ENCODE measurements at regions not wholly inside any gene's neighbourhood (a gene's known extent, or its start where the extent isn't known, plus 50 kb on each side); places are given as distances from the start of the nearest gene placed in this dataset.

- TF ChIP-seq CTCF (IDR thresholded peaks at IDR 0.05; ENCODE audit: low read length) (no peak), EZH2 (optimal IDR thresholded peaks at IDR 0.05; ENCODE audit: low read depth, low read length) (no peak), EZH2phosphoT487 (IDR thresholded peaks at IDR 0.05; ENCODE audit: low read length) (no peak)
- H3K4me3 ChIP-seq (ENCODE audit: low read length): no peak overlapping the region
- H3K4me2 ChIP-seq (ENCODE audit: low read depth, low read length): no peak overlapping the region
- no peaks in the 10 kb centered on the region for H4K20me1 ChIP-seq (ENCODE audit: insufficient read depth, low read length)
- no peaks in the 10 kb centered on the region for H3K9me3 ChIP-seq (replicated peaks; ENCODE audit: insufficient read depth, low read length)
- DNase-seq: no peak
- no peaks in the 10 kb centered on the region for H3K79me2 ChIP-seq (ENCODE audit: low read length)
- H3F3A ChIP-seq (ENCODE audit: insufficient read depth, low read length): no peaks in the 10 kb centered on the region
- H3K36me3 ChIP-seq (replicated peaks; ENCODE audit: insufficient read depth, low read length): no peaks in the 10 kb centered on the region
- no peaks in the 10 kb centered on the region for H3K4me1 ChIP-seq (ENCODE audit: low read length)
- H2AFZ ChIP-seq (ENCODE audit: low read length): no peak overlapping the region
- no peak overlapping the region for H3K9ac ChIP-seq (ENCODE audit: low read length)
- H3K27ac ChIP-seq (ENCODE audit: low read length): no peak overlapping the region
- H3K9me2 ChIP-seq (replicated peaks; ENCODE audit: insufficient read depth, low read length): no peaks in the 10 kb centered on the region
- H3K27me3 ChIP-seq (replicated peaks; ENCODE audit: insufficient read depth, low read length): no peaks in the 10 kb centered on the region
Observed at GRCh38 chrX:34881671-34882070, 60.9 kb upstream of the FAM47B start.

GRCh38 chrX:34884817-34885216 is 57.8 kb upstream of the FAM47B start:
- Histone ChIP-seq H3K9ac (ENCODE audit: low read length) (no peak overlapping the region), H3K4me2 (ENCODE audit: low read depth, low read length) (no peak overlapping the region), H3K4me1 (ENCODE audit: low read length) (no peaks in the 10 kb centered on the region), H3K36me3 (replicated peaks; ENCODE audit: insufficient read depth, low read length) (no peaks in the 10 kb centered on the region), H3K27me3 (replicated peaks; ENCODE audit: insufficient read depth, low read length) (no peaks in the 10 kb centered on the region), H3F3A (ENCODE audit: insufficient read depth, low read length) (no peaks in the 10 kb centered on the region), H4K20me1 (ENCODE audit: insufficient read depth, low read length) (no peaks in the 10 kb centered on the region), H3K9me2 (replicated peaks; ENCODE audit: insufficient read depth, low read length) (no peaks in the 10 kb centered on the region), H3K4me3 (ENCODE audit: low read length) (no peak overlapping the region), H2AFZ (ENCODE audit: low read length) (no peak overlapping the region), H3K79me2 (ENCODE audit: low read length) (no peaks in the 10 kb centered on the region), H3K9me3 (replicated peaks; ENCODE audit: insufficient read depth, low read length) (no peaks in the 10 kb centered on the region), H3K27ac (ENCODE audit: low read length) (no peak overlapping the region)
- TF ChIP-seq CTCF (IDR thresholded peaks at IDR 0.05; ENCODE audit: low read length): no peak
- no peak for TF ChIP-seq EZH2phosphoT487 (IDR thresholded peaks at IDR 0.05; ENCODE audit: low read length)
- no peak for TF ChIP-seq EZH2 (optimal IDR thresholded peaks at IDR 0.05; ENCODE audit: low read depth, low read length)
- DNase-seq: no peak

GRCh38 chrX:34886011-34886410 is 56.6 kb upstream of the FAM47B start:
- H3K27ac ChIP-seq (ENCODE audit: low read length): no peak overlapping the region

More at GRCh38 chrX:34886011-34886410, 56.6 kb upstream of the FAM47B start:
- no peaks in the 10 kb centered on the region for H3K27me3 ChIP-seq (replicated peaks; ENCODE audit: insufficient read depth, low read length)
- H3K9me3 ChIP-seq (replicated peaks; ENCODE audit: insufficient read depth, low read length): no peaks in the 10 kb centered on the region
- H3K36me3 ChIP-seq (replicated peaks; ENCODE audit: insufficient read depth, low read length): no peaks in the 10 kb centered on the region
- no peak overlapping the region for H3K9ac ChIP-seq (ENCODE audit: low read length)
- H3F3A ChIP-seq (ENCODE audit: insufficient read depth, low read length): no peaks in the 10 kb centered on the region
- H2AFZ ChIP-seq (ENCODE audit: low read length): no peak overlapping the region
- no peaks in the 10 kb centered on the region for H4K20me1 ChIP-seq (ENCODE audit: insufficient read depth, low read length)
- H3K4me3 ChIP-seq (ENCODE audit: low read length): no peak overlapping the region
- no peaks in the 10 kb centered on the region for H3K4me1 ChIP-seq (ENCODE audit: low read length)
- no peak for TF ChIP-seq CTCF (IDR thresholded peaks at IDR 0.05; ENCODE audit: low read length)
- no peak for TF ChIP-seq EZH2phosphoT487 (IDR thresholded peaks at IDR 0.05; ENCODE audit: low read length)
- TF ChIP-seq EZH2 (optimal IDR thresholded peaks at IDR 0.05; ENCODE audit: low read depth, low read length): no peak
- no peaks in the 10 kb centered on the region for H3K79me2 ChIP-seq (ENCODE audit: low read length)
- no peak for DNase-seq
- H3K9me2 ChIP-seq (replicated peaks; ENCODE audit: insufficient read depth, low read length): no peaks in the 10 kb centered on the region
- H3K4me2 ChIP-seq (ENCODE audit: low read depth, low read length): no peak overlapping the region
